GM12878 (cell line): ENCODE measurements at regions not wholly inside any gene's neighbourhood (a gene's known extent, or its start where the extent isn't known, plus 50 kb on each side); places are given as distances from the start of the nearest gene placed in this dataset.

Experiments used
- BHLHE40 ChIP-seq, 2 experiments: fragments of 450-650 bp in 1 of 2; IDR thresholded peaks; 2 replicates each; pipeline ENCODE4 v1.6.1; 2011 to 2017; ENCODE audit warnings: low read depth in 2 of 2, borderline replicate concordance in 1 of 2, improper control_type of control experiment in 1 of 2, low read length in 1 of 2, mild to moderate bottlenecking in 1 of 2
- CREM ChIP-seq: IDR thresholded peaks from 2 replicates; pipeline ENCODE4 v1.6.1; 2014; ENCODE audit warnings: antibody characterized with exemption, low read depth
- EZH2 ChIP-seq: IDR thresholded peaks from 2 replicates; pipeline ENCODE4 v1.6.1; 2012; ENCODE audit warnings: low read depth, mild to moderate bottlenecking, control low read depth, inconsistent platforms, low read length, borderline replicate concordance; ENCODE audit not compliant: control insufficient read depth
- GABPA ChIP-seq: IDR thresholded peaks from 2 replicates; pipeline ENCODE4 v1.6.1; 2014; ENCODE audit warnings: antibody characterized with exemption, low read depth, mild to moderate bottlenecking, inconsistent platforms
- POLR2A ChIP-seq: IDR thresholded peaks from 2 replicates; pipeline ENCODE4 v1.6.1; 2011; ENCODE audit warnings: low read depth, mild to moderate bottlenecking, low read length
- POLR2AphosphoS2 ChIP-seq: IDR thresholded peaks from 2 replicates; pipeline ENCODE4 v1.6.1; 2011; ENCODE audit warnings: low read depth, mild to moderate bottlenecking, low read length, improper control_type of control experiment, moderate library complexity
- POLR2AphosphoS5 ChIP-seq: IDR thresholded peaks from 2 replicates; pipeline ENCODE4 v1.6.1; 2011; ENCODE audit warnings: mild to moderate bottlenecking, low read length, inconsistent platforms
- SREBF1 ChIP-seq: IDR thresholded peaks from 2 replicates; pipeline ENCODE4 v1.6.1; 2012; ENCODE audit warnings: mild to moderate bottlenecking, low read length
- TARDBP ChIP-seq: IDR thresholded peaks from 2 replicates; pipeline ENCODE4 v1.6.1; 2016; ENCODE audit warnings: borderline replicate concordance
- YY1 ChIP-seq: IDR thresholded peaks from 2 replicates; pipeline ENCODE4 v1.6.1; 2011; ENCODE audit warnings: low read depth, mild to moderate bottlenecking, low read length
- ZNF24 ChIP-seq: fragments of 450-650 bp; IDR thresholded peaks from 2 replicates; pipeline ENCODE4 v1.6.1; 2017; ENCODE audit warnings: antibody characterized with exemption, mild to moderate bottlenecking
- TF ChIP-seq, protein P1 (sequence below), 3 experiments: IDR thresholded peaks in 2 of 3; conservative IDR thresholded peaks in 1 of 3; 2 replicates each; pipeline ENCODE4 v1.5.1; 2011; ENCODE audit warnings: low read depth in 3 of 3, low read length in 3 of 3, mild to moderate bottlenecking in 3 of 3, control low read depth in 2 of 3, moderate library complexity in 2 of 3, inconsistent platforms in 1 of 3, mixed read lengths in 1 of 3; ENCODE audit not compliant: control insufficient read depth in 2 of 3, insufficient read depth in 1 of 3; ENCODE audit errors: extremely low read depth in 1 of 3
- TF ChIP-seq, protein P2 (sequence below): IDR thresholded peaks from 2 replicates; pipeline ENCODE4 v1.6.1; 2012; ENCODE audit warnings: mild to moderate bottlenecking, low read depth, low read length
- TF ChIP-seq, protein P3 (sequence below): IDR thresholded peaks from 2 replicates; pipeline ENCODE4 v1.6.1; 2012; ENCODE audit warnings: low read length, inconsistent platforms

DNA sequence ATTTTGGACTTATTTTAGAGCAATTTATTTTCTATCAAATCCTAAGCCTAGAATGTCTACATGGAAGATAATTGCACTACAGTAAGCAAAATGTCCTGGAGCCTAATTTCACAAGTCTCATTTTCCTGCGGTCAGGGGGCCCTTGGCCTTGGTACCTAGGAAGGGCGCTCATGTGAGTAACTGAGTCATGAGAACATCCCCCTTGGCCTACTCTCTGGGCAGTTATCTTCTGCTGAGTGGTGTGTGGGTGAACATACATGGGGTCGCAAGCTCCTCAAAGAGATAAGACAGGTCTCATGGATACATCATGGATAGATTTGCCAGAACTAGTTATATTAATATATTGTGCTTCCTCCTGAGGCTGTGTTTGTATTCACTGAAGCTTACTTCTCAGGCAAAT, 211.2 kb upstream of the MARCKS start:
- TF ChIP-seq GABPA = no peak
- TF ChIP-seq POLR2A = no peak
- TF ChIP-seq BHLHE40 (IDR thresholded peaks at IDR 0.05; ENCODE audit: borderline replicate concordance in 1 of 2, low read depth in 2 of 2, low read length in 1 of 2) = no peak
- TF ChIP-seq, protein P1, sequence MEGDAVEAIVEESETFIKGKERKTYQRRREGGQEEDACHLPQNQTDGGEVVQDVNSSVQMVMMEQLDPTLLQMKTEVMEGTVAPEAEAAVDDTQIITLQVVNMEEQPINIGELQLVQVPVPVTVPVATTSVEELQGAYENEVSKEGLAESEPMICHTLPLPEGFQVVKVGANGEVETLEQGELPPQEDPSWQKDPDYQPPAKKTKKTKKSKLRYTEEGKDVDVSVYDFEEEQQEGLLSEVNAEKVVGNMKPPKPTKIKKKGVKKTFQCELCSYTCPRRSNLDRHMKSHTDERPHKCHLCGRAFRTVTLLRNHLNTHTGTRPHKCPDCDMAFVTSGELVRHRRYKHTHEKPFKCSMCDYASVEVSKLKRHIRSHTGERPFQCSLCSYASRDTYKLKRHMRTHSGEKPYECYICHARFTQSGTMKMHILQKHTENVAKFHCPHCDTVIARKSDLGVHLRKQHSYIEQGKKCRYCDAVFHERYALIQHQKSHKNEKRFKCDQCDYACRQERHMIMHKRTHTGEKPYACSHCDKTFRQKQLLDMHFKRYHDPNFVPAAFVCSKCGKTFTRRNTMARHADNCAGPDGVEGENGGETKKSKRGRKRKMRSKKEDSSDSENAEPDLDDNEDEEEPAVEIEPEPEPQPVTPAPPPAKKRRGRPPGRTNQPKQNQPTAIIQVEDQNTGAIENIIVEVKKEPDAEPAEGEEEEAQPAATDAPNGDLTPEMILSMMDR (IDR thresholded peaks at IDR 0.05 in 2 of 3, conservative IDR thresholded peaks at IDR 0.05 in 1 of 3; ENCODE audit: control insufficient read depth in 2 of 3, extremely low read depth in 1 of 3, insufficient read depth in 1 of 3, low read depth in 3 of 3, low read length in 3 of 3) = no peak
- TF ChIP-seq, protein P2, sequence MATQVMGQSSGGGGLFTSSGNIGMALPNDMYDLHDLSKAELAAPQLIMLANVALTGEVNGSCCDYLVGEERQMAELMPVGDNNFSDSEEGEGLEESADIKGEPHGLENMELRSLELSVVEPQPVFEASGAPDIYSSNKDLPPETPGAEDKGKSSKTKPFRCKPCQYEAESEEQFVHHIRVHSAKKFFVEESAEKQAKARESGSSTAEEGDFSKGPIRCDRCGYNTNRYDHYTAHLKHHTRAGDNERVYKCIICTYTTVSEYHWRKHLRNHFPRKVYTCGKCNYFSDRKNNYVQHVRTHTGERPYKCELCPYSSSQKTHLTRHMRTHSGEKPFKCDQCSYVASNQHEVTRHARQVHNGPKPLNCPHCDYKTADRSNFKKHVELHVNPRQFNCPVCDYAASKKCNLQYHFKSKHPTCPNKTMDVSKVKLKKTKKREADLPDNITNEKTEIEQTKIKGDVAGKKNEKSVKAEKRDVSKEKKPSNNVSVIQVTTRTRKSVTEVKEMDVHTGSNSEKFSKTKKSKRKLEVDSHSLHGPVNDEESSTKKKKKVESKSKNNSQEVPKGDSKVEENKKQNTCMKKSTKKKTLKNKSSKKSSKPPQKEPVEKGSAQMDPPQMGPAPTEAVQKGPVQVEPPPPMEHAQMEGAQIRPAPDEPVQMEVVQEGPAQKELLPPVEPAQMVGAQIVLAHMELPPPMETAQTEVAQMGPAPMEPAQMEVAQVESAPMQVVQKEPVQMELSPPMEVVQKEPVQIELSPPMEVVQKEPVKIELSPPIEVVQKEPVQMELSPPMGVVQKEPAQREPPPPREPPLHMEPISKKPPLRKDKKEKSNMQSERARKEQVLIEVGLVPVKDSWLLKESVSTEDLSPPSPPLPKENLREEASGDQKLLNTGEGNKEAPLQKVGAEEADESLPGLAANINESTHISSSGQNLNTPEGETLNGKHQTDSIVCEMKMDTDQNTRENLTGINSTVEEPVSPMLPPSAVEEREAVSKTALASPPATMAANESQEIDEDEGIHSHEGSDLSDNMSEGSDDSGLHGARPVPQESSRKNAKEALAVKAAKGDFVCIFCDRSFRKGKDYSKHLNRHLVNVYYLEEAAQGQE = no peak
- TF ChIP-seq TARDBP = no peak
- no peak for TF ChIP-seq EZH2
- TF ChIP-seq POLR2AphosphoS5 = no peak
- TF ChIP-seq, protein P3, sequence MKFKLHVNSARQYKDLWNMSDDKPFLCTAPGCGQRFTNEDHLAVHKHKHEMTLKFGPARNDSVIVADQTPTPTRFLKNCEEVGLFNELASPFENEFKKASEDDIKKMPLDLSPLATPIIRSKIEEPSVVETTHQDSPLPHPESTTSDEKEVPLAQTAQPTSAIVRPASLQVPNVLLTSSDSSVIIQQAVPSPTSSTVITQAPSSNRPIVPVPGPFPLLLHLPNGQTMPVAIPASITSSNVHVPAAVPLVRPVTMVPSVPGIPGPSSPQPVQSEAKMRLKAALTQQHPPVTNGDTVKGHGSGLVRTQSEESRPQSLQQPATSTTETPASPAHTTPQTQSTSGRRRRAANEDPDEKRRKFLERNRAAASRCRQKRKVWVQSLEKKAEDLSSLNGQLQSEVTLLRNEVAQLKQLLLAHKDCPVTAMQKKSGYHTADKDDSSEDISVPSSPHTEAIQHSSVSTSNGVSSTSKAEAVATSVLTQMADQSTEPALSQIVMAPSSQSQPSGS = no peak
- TF ChIP-seq YY1 = no peak
- TF ChIP-seq ZNF24 = no peak
- TF ChIP-seq CREM = no peak
- TF ChIP-seq SREBF1 = no peak
- no peak for TF ChIP-seq POLR2AphosphoS2
